Loucy (cell line): ENCODE measurements at regions not wholly inside any gene's neighbourhood (a gene's known extent, or its start where the extent isn't known, plus 50 kb on each side); places are given as distances from the start of the nearest gene placed in this dataset.
"Not testable (repeated sequence)": the region's sequence is repeated elsewhere in the genome, so short reads cannot be mapped to it uniquely, and the experiment has no call there.

Experiments
- EZH2phosphoT487 ChIP-seq: fragments of 200-600 bp; IDR thresholded peaks from 2 replicates; pipeline ENCODE4 v1.6.1; 2018; ENCODE audit warnings: antibody characterized with exemption, mild to moderate bottlenecking, moderate library complexity, borderline replicate concordance
- TF ChIP-seq, protein P1 (sequence below): fragments of 200-600 bp; sonication (generic); conservative IDR thresholded peaks from 2 replicates; pipeline ENCODE4 v1.5.1; 2014; ENCODE audit warnings: mild to moderate bottlenecking, antibody characterized with exemption, low read length

- TF ChIP-seq, protein P1, sequence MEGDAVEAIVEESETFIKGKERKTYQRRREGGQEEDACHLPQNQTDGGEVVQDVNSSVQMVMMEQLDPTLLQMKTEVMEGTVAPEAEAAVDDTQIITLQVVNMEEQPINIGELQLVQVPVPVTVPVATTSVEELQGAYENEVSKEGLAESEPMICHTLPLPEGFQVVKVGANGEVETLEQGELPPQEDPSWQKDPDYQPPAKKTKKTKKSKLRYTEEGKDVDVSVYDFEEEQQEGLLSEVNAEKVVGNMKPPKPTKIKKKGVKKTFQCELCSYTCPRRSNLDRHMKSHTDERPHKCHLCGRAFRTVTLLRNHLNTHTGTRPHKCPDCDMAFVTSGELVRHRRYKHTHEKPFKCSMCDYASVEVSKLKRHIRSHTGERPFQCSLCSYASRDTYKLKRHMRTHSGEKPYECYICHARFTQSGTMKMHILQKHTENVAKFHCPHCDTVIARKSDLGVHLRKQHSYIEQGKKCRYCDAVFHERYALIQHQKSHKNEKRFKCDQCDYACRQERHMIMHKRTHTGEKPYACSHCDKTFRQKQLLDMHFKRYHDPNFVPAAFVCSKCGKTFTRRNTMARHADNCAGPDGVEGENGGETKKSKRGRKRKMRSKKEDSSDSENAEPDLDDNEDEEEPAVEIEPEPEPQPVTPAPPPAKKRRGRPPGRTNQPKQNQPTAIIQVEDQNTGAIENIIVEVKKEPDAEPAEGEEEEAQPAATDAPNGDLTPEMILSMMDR = not testable (repeated sequence)
- not testable (repeated sequence) for TF ChIP-seq EZH2phosphoT487
Observed at GRCh38 chr13:46451145-46451544, 64.1 kb upstream of the RUBCNL start.
